ENCODE measurements at regions not wholly inside any gene's neighbourhood (a gene's known extent, or its start where the extent isn't known, plus 50 kb on each side); places are given as distances from the start of the nearest gene placed in this dataset.

DNA sequence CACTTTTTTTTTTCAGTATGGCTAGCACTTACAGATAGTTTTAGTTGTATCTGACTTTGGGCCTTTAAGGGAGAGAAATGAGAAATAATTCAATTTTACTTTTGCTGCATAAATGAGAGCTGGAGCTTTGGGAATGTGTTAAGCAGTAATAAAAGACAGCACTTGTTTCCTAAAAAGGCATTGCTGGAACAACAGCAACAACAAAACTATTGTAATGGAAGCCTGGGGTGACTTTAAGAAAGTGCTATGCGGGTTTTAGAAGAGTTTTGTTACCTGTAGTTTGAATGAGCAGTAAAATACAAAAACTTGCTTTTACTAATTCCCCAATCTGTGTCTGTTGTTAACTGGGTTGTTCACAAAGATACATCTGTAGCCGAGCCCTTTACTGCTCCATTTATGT is 774.0 kb upstream of the ARPP21 start:
- H4K20me1 ChIP-seq (ENCODE audit: insufficient read depth), result no peaks in the 10 kb centered on the region
- no peaks in the 10 kb centered on the region for H3K36me3 ChIP-seq (ENCODE audit: insufficient read depth, low read length)
- no peaks in the 10 kb centered on the region for H3K79me2 ChIP-seq (replicated peaks; ENCODE audit: insufficient read depth, low read length)
- H3K27me3 ChIP-seq (ENCODE audit: insufficient read depth, low read depth, low read length), result no peaks in the 10 kb centered on the region
- no peak overlapping the region for H3K4me3 ChIP-seq (ENCODE audit: low read length)
- no peaks in the 10 kb centered on the region for H3K9me3 ChIP-seq (ENCODE audit: low read length)
- H3K4me2 ChIP-seq (ENCODE audit: low read length), result no peak overlapping the region
- no peak overlapping the region for H2AFZ ChIP-seq (ENCODE audit: low read depth, low read length)
- no peaks in the 10 kb centered on the region for H3K9me2 ChIP-seq (ENCODE audit: insufficient read depth, low read length)
- H3F3A ChIP-seq (ENCODE audit: insufficient read depth, low read length, poor library complexity, severe bottlenecking), result no peaks in the 10 kb centered on the region
- TF ChIP-seq, protein P1, sequence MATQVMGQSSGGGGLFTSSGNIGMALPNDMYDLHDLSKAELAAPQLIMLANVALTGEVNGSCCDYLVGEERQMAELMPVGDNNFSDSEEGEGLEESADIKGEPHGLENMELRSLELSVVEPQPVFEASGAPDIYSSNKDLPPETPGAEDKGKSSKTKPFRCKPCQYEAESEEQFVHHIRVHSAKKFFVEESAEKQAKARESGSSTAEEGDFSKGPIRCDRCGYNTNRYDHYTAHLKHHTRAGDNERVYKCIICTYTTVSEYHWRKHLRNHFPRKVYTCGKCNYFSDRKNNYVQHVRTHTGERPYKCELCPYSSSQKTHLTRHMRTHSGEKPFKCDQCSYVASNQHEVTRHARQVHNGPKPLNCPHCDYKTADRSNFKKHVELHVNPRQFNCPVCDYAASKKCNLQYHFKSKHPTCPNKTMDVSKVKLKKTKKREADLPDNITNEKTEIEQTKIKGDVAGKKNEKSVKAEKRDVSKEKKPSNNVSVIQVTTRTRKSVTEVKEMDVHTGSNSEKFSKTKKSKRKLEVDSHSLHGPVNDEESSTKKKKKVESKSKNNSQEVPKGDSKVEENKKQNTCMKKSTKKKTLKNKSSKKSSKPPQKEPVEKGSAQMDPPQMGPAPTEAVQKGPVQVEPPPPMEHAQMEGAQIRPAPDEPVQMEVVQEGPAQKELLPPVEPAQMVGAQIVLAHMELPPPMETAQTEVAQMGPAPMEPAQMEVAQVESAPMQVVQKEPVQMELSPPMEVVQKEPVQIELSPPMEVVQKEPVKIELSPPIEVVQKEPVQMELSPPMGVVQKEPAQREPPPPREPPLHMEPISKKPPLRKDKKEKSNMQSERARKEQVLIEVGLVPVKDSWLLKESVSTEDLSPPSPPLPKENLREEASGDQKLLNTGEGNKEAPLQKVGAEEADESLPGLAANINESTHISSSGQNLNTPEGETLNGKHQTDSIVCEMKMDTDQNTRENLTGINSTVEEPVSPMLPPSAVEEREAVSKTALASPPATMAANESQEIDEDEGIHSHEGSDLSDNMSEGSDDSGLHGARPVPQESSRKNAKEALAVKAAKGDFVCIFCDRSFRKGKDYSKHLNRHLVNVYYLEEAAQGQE (IDR thresholded peaks at IDR 0.05; ENCODE audit: borderline replicate concordance), result no peak
- TF ChIP-seq MXI1 (conservative IDR thresholded peaks at IDR 0.05; ENCODE audit: poor library complexity, severe bottlenecking) (no peak), POLR2AphosphoS5 (IDR thresholded peaks at IDR 0.05) (no peak)
- H3K27ac ChIP-seq (ENCODE audit: low read length), result no peak overlapping the region
- no peak overlapping the region for H3K9ac ChIP-seq (ENCODE audit: low read length)

DNA sequence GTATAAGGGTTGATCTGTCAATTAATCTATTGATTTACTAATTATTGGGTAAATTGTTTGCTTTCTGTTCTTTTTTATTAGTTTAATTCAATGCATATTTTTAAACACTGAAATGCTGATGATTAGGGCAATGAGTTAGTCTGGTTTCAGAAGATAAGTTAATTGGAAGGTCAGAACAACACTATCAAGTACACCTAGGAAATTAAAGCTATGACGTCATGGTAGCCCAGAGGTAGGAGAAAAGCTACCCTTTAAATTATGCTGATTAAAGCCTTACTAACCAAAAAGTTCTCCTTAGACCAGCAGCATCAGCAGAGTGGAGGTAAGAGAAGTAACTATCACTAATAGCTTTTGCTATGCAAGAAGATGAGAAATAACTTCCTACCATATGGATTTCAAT is 770.4 kb upstream of the ARPP21 start:
- H3K27ac ChIP-seq (ENCODE audit: low read length), result no peak overlapping the region
- H3K36me3 ChIP-seq (ENCODE audit: insufficient read depth, low read length), result no peaks in the 10 kb centered on the region
- no peak overlapping the region for H3K4me3 ChIP-seq (ENCODE audit: low read length)
- H3K9me2 ChIP-seq (ENCODE audit: insufficient read depth, low read length), result no peaks in the 10 kb centered on the region
- H4K20me1 ChIP-seq (ENCODE audit: insufficient read depth), result no peaks in the 10 kb centered on the region
- no peak overlapping the region for H3K4me2 ChIP-seq (ENCODE audit: low read length)
- no peaks in the 10 kb centered on the region for H3K9me3 ChIP-seq (ENCODE audit: low read length)
- no peaks in the 10 kb centered on the region for H3K79me2 ChIP-seq (replicated peaks; ENCODE audit: insufficient read depth, low read length)
- no peak overlapping the region for H3K9ac ChIP-seq (ENCODE audit: low read length)
- no peaks in the 10 kb centered on the region for H3F3A ChIP-seq (ENCODE audit: insufficient read depth, low read length, poor library complexity, severe bottlenecking)
- no peaks in the 10 kb centered on the region for H3K27me3 ChIP-seq (ENCODE audit: insufficient read depth, low read depth, low read length)
- TF ChIP-seq, protein P2, sequence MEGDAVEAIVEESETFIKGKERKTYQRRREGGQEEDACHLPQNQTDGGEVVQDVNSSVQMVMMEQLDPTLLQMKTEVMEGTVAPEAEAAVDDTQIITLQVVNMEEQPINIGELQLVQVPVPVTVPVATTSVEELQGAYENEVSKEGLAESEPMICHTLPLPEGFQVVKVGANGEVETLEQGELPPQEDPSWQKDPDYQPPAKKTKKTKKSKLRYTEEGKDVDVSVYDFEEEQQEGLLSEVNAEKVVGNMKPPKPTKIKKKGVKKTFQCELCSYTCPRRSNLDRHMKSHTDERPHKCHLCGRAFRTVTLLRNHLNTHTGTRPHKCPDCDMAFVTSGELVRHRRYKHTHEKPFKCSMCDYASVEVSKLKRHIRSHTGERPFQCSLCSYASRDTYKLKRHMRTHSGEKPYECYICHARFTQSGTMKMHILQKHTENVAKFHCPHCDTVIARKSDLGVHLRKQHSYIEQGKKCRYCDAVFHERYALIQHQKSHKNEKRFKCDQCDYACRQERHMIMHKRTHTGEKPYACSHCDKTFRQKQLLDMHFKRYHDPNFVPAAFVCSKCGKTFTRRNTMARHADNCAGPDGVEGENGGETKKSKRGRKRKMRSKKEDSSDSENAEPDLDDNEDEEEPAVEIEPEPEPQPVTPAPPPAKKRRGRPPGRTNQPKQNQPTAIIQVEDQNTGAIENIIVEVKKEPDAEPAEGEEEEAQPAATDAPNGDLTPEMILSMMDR (IDR thresholded peaks at IDR 0.05; ENCODE audit: poor library complexity, severe bottlenecking), result no peak
- TF ChIP-seq, protein P1 (IDR thresholded peaks at IDR 0.05; ENCODE audit: borderline replicate concordance), result no peak
- TF ChIP-seq EP300 (conservative IDR thresholded peaks at IDR 0.05; ENCODE audit: poor library complexity, severe bottlenecking) (no peak), TAF1 (IDR thresholded peaks at IDR 0.05; ENCODE audit: low read depth) (no peak)
- no peak overlapping the region for H2AFZ ChIP-seq (ENCODE audit: low read depth, low read length)

Measured in neural cell (in vitro differentiated cells).